CD14-positive monocyte (primary cell): ENCODE measurements at regions not wholly inside any gene's neighbourhood (a gene's known extent, or its start where the extent isn't known, plus 50 kb on each side); places are given as distances from the start of the nearest gene placed in this dataset.

Source experiments
- DNase-seq, 3 donors: peaks; one replicate each; pipeline ENCODE4 v3.0.0-alpha.2; 2011 to 2022
- H2AFZ ChIP-seq: 2 replicates; pipeline ENCODE4 v1.6.0; 2012; ENCODE audit warnings: mild to moderate bottlenecking, low read depth, low read length, inconsistent platforms; ENCODE audit not compliant: insufficient read depth, poor library complexity, severe bottlenecking
- H3K27ac ChIP-seq, 2 donors: 1 replicate in 1 of 2; 2 replicates in 1 of 2; pipeline ENCODE4 v1.5.1; 2012 to 2013; ENCODE audit warnings: low read length in 2 of 2, control low read depth in 1 of 2, inconsistent platforms in 1 of 2, low read depth in 1 of 2, mild to moderate bottlenecking in 1 of 2
- H3K27me3 ChIP-seq, 2 donors: one replicate each; pipeline versions ENCODE4 v1.6.0 to v1.6.1; 2011 to 2013; ENCODE audit warnings: low read length in 2 of 2; ENCODE audit not compliant: control insufficient read depth in 2 of 2, insufficient read depth in 2 of 2
- H3K36me3 ChIP-seq, 2 donors: replicated peaks in 1 of 2; 1 replicate in 1 of 2; 2 replicates in 1 of 2; pipeline versions ENCODE4 v1.5.1 to v1.6.1; 2012 to 2013; ENCODE audit warnings: low read length in 2 of 2, control low read depth in 1 of 2, inconsistent platforms in 1 of 2, mild to moderate bottlenecking in 1 of 2; ENCODE audit not compliant: insufficient read depth in 2 of 2, control insufficient read depth in 1 of 2
- H3K4me1 ChIP-seq, 2 donors: 1 replicate in 1 of 2; 2 replicates in 1 of 2; pipeline versions ENCODE4 v1.5.1 to v1.6.1; 2012 to 2013; ENCODE audit warnings: low read length in 2 of 2, control low read depth in 1 of 2, inconsistent platforms in 1 of 2, mild to moderate bottlenecking in 1 of 2, moderate library complexity in 1 of 2; ENCODE audit not compliant: insufficient read depth in 2 of 2, control insufficient read depth in 1 of 2
- H3K4me2 ChIP-seq: replicated peaks from 2 replicates; pipeline ENCODE3; 2012; ENCODE audit warnings: low read length, moderate library complexity, mild to moderate bottlenecking; ENCODE audit not compliant: poor library complexity, severe bottlenecking; ENCODE audit errors: extremely low read depth
- H3K4me3 ChIP-seq, 3 experiments: fragments of 200-600 bp in 1 of 3; sonication (generic) in 1 of 3; replicated peaks in 1 of 3; 1 replicate in 2 of 3; 2 replicates in 1 of 3; pipeline ENCODE4 v1.5.1; 2011 to 2013; ENCODE audit warnings: low read length in 3 of 3, mild to moderate bottlenecking in 3 of 3, control low read depth in 2 of 3, low read depth in 2 of 3, inconsistent platforms in 1 of 3, moderate library complexity in 1 of 3
- H3K79me2 ChIP-seq: 2 replicates; pipeline ENCODE4 v1.6.0; 2012; ENCODE audit warnings: mild to moderate bottlenecking, control low read depth, inconsistent platforms, low read length, moderate library complexity; ENCODE audit not compliant: insufficient read depth
- H3K9ac ChIP-seq: 2 replicates; pipeline ENCODE4 v1.6.0; 2017; ENCODE audit warnings: low read length, mild to moderate bottlenecking; ENCODE audit not compliant: insufficient read depth, poor library complexity, severe bottlenecking
- H3K9me3 ChIP-seq, 2 donors: replicated peaks in 1 of 2; 1 replicate in 1 of 2; 2 replicates in 1 of 2; pipeline versions ENCODE4 v1.5.1 to v1.6.1; 2012 to 2013; ENCODE audit warnings: low read length in 2 of 2, control low read depth in 1 of 2; ENCODE audit not compliant: control insufficient read depth in 1 of 2, insufficient read depth in 1 of 2
- H4K20me1 ChIP-seq: 2 replicates; pipeline ENCODE4 v1.6.0; 2012; ENCODE audit warnings: mild to moderate bottlenecking, low read length, control low read depth, moderate library complexity; ENCODE audit not compliant: insufficient read depth
- H3K27ac Mint-ChIP-seq, 7 donors: one replicate each; pipeline ENCODE4 v1.8.0; 2020; ENCODE audit warnings: mild to moderate bottlenecking in 7 of 7, mixed read lengths in 7 of 7, moderate library complexity in 6 of 7, inconsistent platforms in 2 of 7
- H3K27me3 Mint-ChIP-seq, 3 donors: one replicate each; pipeline ENCODE4 v1.8.0; 2021 to 2022; ENCODE audit warnings: low read depth in 3 of 3, mild to moderate bottlenecking in 3 of 3, mixed read lengths in 3 of 3, moderate library complexity in 3 of 3, inconsistent platforms in 1 of 3
- H3K36me3 Mint-ChIP-seq, 2 donors: one replicate each; pipeline ENCODE4 v1.8.0; 2020; ENCODE audit warnings: mixed read lengths in 2 of 2, inconsistent platforms in 1 of 2, mild to moderate bottlenecking in 1 of 2
- H3K4me1 Mint-ChIP-seq: one replicate; pipeline ENCODE4 v1.8.0; 2020; ENCODE audit warnings: mild to moderate bottlenecking, mixed read lengths
- H3K4me3 Mint-ChIP-seq, 2 donors: one replicate each; pipeline ENCODE4 v1.8.0; 2020; ENCODE audit warnings: mild to moderate bottlenecking in 2 of 2, mixed read lengths in 2 of 2, moderate library complexity in 1 of 2
- H3K9me3 Mint-ChIP-seq, 7 donors: one replicate each; pipeline ENCODE4 v1.8.0; 2020 to 2022; ENCODE audit warnings: mixed read lengths in 7 of 7, mild to moderate bottlenecking in 6 of 7, moderate library complexity in 6 of 7, inconsistent platforms in 2 of 7
- WGBS: methylation state at CpG from one replicate; pipeline ENCODE4 v1.1.5; 2013; ENCODE audit warnings: missing lambda C conversion rate; ENCODE audit not compliant: insufficient coverage; 5-methylcytosine and 5-hydroxymethylcytosine counted together
- intact Hi-C, 2 donors: fragments of 100-400 bp; cut with micrococcal nuclease; formaldehyde crosslinking; loops; one replicate each; pipeline versions ENCODE4 v1.15.0 to v1.15.1; 2023
- TF ChIP-seq, protein P1 (sequence below): fragments of 200-600 bp; IDR thresholded peaks from one replicate; pipeline ENCODE4 v1.8.0; 2022; ENCODE audit warnings: antibody characterized with exemption, mild to moderate bottlenecking

DNA sequence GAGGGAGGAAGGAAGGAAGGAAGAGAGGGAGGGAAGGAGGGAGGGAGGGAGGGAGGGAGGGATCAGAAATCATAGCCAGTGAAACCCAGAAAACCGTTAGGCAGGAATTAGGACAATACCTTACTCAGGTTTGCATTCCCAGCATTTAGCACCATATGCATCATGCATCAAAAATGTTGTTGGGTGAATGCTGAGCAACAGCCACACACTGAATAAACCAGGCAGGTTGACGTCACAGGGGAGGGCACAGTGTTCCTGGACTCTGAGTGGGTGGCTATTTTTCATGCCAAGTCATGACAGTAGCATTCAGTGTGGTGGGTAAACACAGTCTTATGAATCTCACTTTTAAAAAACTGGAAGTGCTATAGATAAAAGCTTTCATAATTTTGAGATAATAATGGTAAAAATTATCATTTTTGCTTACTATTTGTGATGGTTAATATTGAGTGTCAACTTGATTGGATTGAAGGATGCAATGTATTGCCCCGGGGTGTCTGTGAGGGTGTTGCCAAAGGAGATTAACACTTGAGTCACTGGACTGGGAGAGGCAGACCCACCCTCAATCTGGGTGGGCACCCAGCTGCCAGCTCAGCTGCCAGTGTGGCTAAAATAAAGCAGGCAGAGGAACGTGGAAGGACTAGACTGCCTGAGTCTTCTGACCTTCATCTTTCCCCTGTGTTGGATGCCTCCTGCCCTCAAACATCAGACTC is 199.1 kb upstream of the PRKCQ start:
- WGBS, result 90% methylated on average over 2 of the region's 4 CpGs
- H3K4me1 Mint-ChIP-seq, result peaks cover 12% of the 10 kb centered on the region
- H3K36me3 Mint-ChIP-seq, result no peaks in the 10 kb centered on the region
- H3K4me3 Mint-ChIP-seq, result no peak overlapping the region
- H3K27ac Mint-ChIP-seq, result no peak overlapping the region
- Histone ChIP-seq H3K4me1 (peaks cover 0 to 4% of the 10 kb centered on the region in 2 donors), H3K4me2 (no peak overlapping the region), H3K27me3 (no peaks in the 10 kb centered on the region), H4K20me1 (no peaks in the 10 kb centered on the region), H3K9ac (no peak overlapping the region), H3K79me2 (no peaks in the 10 kb centered on the region), H3K9me3 (no peaks in the 10 kb centered on the region), H3K36me3 (no peaks in the 10 kb centered on the region), H3K4me3 (no peak overlapping the region), H2AFZ (no peak overlapping the region), H3K27ac (no peak overlapping the region)
- no peaks in the 10 kb centered on the region for H3K9me3 Mint-ChIP-seq
- TF ChIP-seq, protein P1, sequence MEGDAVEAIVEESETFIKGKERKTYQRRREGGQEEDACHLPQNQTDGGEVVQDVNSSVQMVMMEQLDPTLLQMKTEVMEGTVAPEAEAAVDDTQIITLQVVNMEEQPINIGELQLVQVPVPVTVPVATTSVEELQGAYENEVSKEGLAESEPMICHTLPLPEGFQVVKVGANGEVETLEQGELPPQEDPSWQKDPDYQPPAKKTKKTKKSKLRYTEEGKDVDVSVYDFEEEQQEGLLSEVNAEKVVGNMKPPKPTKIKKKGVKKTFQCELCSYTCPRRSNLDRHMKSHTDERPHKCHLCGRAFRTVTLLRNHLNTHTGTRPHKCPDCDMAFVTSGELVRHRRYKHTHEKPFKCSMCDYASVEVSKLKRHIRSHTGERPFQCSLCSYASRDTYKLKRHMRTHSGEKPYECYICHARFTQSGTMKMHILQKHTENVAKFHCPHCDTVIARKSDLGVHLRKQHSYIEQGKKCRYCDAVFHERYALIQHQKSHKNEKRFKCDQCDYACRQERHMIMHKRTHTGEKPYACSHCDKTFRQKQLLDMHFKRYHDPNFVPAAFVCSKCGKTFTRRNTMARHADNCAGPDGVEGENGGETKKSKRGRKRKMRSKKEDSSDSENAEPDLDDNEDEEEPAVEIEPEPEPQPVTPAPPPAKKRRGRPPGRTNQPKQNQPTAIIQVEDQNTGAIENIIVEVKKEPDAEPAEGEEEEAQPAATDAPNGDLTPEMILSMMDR, result no peak
- H3K27me3 Mint-ChIP-seq, result peaks cover 3 to 21% (median 4%) of the 10 kb centered on the region in 3 donors
- no peak for DNase-seq
- intact Hi-C loops, result no loop called here

DNA sequence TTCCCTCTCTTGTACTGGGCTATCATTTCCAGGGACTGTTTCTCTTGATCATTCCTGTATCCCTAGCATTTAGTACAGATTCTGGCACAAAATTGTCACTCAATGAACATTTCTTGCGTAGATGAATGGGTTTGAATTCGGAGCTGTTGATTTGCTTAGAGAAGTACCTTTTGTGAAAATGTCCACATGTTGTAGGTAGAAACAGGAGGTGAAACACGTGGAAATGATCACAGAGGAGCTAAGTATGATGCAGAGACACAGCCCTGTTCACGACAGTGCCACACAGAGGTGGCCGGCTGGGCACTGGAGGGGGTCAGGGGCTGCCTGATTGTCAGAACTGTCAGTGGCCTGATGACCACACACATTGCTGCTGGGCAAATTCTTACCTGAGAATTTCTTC is 196.1 kb upstream of the PRKCQ start:
- no peaks in the 10 kb centered on the region for H4K20me1 ChIP-seq
- TF ChIP-seq, protein P1, result no peak
- intact Hi-C loops, result no loop called here
- H3K36me3 Mint-ChIP-seq, result no peaks in the 10 kb centered on the region
- H2AFZ ChIP-seq, result no peak overlapping the region
- H3K27me3 ChIP-seq, result no peaks in the 10 kb centered on the region
- peaks cover 0 to 16% (median 14%) of the 10 kb centered on the region in 7 donors for H3K9me3 Mint-ChIP-seq
- WGBS, result 98% methylated on average over 4 of the region's 5 CpGs
- no peaks in the 10 kb centered on the region for H3K4me1 ChIP-seq
- no peak overlapping the region for H3K4me3 Mint-ChIP-seq
- H3K36me3 ChIP-seq, result no peaks in the 10 kb centered on the region
- no peak overlapping the region for H3K27ac Mint-ChIP-seq
- no peak for DNase-seq
- H3K27ac ChIP-seq, result no peak overlapping the region
- peaks cover 3 to 23% (median 6%) of the 10 kb centered on the region in 3 donors for H3K27me3 Mint-ChIP-seq
- no peaks in the 10 kb centered on the region for H3K79me2 ChIP-seq
- H3K4me1 Mint-ChIP-seq, result peaks cover 6% of the 10 kb centered on the region
- H3K4me3 ChIP-seq, result no peak overlapping the region
- H3K9ac ChIP-seq, result no peak overlapping the region
- H3K9me3 ChIP-seq, result peaks cover 9 to 15% of the 10 kb centered on the region in 2 donors
- no peak overlapping the region for H3K4me2 ChIP-seq
